Adrenal gland (tissue), 5 donors: ENCODE measurements at regions not wholly inside any gene's neighbourhood (a gene's known extent, or its start where the extent isn't known, plus 50 kb on each side); places are given as distances from the start of the nearest gene placed in this dataset.

ENCODE experiments used
- POLR2A ChIP-seq, 2 donors: fragments of 450-650 bp; IDR thresholded peaks; one replicate each; pipeline ENCODE4 v1.6.1; 2017; ENCODE audit warnings: antibody characterized with exemption in 2 of 2, mild to moderate bottlenecking in 2 of 2, moderate library complexity in 1 of 2
- TF ChIP-seq, protein P1 (sequence below), 6 experiments: fragments of 450-650 bp in 4 of 6; fragments of 200-600 bp in 2 of 6; sonication (generic) in 1 of 6; IDR thresholded peaks; 1 replicate in 5 of 6; 2 replicates in 1 of 6; pipeline versions ENCODE4 v1.5.1 to v1.8.0; 2016 to 2021; ENCODE audit warnings: antibody characterized with exemption in 6 of 6, mild to moderate bottlenecking in 2 of 6, moderate library complexity in 1 of 6
- donor health status: DM: no; HTN: no; CAD: no.

- TF ChIP-seq, protein P1, sequence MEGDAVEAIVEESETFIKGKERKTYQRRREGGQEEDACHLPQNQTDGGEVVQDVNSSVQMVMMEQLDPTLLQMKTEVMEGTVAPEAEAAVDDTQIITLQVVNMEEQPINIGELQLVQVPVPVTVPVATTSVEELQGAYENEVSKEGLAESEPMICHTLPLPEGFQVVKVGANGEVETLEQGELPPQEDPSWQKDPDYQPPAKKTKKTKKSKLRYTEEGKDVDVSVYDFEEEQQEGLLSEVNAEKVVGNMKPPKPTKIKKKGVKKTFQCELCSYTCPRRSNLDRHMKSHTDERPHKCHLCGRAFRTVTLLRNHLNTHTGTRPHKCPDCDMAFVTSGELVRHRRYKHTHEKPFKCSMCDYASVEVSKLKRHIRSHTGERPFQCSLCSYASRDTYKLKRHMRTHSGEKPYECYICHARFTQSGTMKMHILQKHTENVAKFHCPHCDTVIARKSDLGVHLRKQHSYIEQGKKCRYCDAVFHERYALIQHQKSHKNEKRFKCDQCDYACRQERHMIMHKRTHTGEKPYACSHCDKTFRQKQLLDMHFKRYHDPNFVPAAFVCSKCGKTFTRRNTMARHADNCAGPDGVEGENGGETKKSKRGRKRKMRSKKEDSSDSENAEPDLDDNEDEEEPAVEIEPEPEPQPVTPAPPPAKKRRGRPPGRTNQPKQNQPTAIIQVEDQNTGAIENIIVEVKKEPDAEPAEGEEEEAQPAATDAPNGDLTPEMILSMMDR (IDR thresholded peaks at IDR 0.05), result no peak
- no peak for TF ChIP-seq POLR2A (IDR thresholded peaks at IDR 0.05)
Measured at GRCh38 chr20:60097285-60097684, 139.1 kb downstream of the CDH26 start.
